ENCODE measurements at regions not wholly inside any gene's neighbourhood (a gene's known extent, or its start where the extent isn't known, plus 50 kb on each side); places are given as distances from the start of the nearest gene placed in this dataset.

DNA sequence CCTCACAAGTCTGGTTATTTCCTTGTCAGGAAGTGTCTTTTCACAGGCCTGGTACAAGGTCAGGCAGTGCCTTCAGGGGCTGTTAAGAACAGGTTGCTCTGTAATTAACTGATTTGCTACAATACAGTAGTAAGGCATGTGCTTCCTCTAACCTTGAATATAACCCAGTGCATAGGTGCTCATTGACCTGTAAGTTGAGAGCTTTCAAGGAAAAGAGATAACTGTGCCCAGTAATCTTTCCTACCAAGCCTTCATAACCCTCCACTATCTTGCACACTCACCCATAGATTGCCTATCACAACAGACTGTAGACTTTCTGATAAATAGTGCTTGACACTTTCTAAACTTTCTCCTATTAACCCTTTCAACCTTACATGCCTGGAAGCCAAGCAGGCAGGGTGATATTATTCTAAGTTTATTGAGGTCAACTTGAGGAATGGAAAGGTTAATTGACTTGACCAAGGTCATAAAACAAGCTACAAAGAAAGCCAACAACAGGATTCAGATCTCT is 148.1 kb downstream of the PPARGC1A start:
- no peak for DNase-seq

GRCh38 chr4:23737571-23737970 is 152.3 kb downstream of the PPARGC1A start:
- DNase-seq = no peak

GRCh38 chr4:23736466-23736865 is 153.4 kb downstream of the PPARGC1A start:
- no peak for DNase-seq

DNA sequence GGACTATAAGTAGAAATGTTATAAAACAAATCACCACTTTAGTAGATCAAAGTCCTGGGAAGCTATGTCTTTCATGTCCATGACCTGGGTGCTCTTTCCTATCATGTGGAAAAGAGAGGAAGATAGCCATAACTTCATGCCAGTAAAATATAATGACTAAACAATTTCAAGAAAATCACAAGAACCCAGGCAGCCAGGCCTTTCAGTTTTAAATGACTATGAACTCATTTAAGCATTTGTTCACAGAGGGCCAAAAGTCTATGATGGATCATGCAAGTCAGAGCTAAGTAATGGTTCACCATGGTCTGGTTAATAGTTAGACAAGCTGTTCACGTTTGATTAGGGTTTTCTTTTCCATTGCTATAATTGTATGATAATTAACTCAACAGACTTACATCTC is 155.8 kb downstream of the PPARGC1A start:
- no peak for DNase-seq

DNA sequence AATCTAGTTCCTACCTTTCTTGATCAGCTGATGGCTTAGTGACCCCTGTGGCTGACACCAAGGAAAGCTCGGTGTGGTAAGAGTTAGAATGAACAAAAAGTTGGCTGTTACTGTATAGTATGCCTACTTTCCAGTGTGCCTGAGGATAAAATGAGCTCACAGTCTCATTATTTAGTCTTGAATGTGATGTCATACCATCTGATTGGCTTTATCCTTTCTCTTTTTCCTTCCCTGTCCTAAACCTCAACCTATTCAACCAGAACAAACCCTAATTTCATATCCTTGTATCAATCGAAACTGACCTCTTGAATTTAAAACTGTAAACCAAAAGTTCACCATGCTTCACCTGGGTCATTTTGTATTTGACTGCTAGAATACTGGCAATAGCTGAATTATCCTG is 156.4 kb downstream of the PPARGC1A start:
- DNase-seq = no peak

DNA sequence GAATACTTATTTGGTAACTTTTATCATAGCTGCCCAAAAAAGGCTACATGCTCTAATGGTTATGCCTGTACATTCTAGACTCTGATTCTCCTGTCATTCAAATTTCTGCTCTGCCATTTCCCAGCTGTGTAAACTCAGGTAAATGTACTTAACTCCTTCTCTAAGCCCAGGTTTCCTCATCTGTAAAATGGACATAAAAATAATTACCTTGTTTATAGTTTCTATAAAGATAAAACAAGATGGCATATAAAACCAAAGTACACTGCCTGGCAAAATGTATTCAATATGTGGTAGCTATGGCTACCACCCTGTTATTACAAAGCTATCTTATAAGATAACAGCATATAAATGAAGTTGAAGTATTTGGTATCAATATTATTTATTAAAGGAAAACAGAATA is 158.8 kb downstream of the PPARGC1A start:
- no peak for DNase-seq

DNA sequence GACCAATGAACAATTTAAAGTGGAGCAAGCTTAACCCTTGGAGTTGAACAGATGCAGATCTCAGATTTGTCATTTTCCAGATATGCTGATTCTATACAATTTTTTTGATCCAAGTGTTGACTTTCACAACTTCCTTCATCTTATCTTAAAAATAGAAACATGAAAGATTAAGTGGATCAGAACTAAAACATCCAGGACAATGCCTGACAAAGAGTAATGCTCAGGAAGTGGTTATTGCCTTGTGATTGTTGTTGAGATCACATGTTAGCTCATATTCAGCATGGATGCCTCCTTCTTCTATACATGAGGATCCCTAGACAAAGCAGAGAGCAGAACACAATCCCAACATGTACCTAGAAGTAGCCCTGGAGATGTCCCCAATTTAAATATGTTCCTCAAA is 160.9 kb downstream of the PPARGC1A start:
- no peak for DNase-seq

DNA sequence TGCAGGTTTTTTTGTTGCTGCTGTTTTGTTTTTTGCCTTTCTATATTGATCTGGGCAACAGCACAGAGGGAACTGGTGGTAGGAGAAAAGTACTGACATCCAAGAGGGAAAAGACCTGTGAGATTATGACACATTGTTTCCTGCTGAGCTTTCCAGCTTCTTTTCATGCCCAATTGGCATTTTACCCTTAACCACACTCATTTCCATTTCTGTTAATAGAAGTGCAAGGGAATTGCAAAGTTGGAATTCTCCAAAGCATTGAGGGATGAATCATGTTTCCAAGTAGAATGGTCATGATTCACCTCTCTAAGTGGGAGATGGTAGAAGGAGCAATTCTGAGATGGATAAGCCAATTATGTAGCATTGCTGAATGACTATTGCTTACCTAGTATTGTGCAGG is 161.5 kb downstream of the PPARGC1A start:
- DNase-seq = no peak

- DNase-seq = no peak
Observed at GRCh38 chr4:23720556-23720955, 169.3 kb downstream of the PPARGC1A start.

DNA sequence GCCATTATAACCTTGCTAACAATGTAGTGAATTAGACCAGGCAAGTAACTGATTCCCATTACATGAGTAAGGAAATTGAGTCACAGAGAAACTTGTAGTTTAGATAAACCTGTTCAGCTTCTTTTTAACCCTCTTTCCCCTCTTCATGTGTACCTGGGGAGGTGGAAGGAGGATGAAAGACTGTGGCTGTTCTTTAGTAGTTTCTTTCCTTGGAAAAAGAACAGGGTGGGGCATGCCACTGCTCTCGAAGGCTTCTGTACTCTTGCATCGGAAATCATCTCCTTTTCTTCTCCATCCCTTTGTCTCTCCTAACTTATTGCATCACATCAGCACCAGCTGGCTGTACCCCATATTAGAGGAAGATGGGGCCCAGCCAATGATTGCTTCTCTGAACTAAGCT is 171.4 kb downstream of the PPARGC1A start:
- no peak for DNase-seq

DNA sequence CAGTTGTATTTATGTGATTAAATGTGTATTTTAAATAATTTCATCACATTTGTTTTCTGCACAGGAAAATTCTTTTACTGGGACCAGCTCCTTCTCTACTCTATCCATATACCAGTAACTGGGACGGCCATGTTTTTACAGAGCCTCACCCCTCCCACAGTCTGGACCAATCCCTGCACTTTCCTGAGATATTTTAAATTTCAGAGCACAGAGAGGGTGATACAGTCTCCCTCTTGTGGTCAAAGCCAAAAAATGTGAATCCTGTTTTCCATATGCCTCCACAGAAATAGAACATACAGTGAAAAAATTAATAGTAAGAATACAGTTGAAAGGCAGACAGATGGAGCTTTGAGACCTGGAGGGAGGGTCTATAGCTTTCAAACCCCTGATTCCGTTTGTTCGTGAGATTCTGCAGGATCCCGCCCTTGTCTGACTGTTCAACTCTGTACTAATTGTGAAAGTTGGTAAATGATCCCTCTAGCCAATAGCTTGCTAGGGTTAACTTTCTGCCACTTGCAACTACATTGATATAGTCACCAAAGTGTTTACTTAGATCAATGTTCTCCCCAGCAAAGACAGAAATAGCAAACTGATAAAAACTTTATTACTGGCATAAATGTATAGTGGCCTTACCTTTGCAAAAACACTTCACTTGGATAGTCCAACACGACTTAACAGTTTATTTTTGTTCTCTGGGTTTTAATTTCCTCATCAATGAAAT is 172.2 kb downstream of the PPARGC1A start:
- DNase-seq = no peak

DNA sequence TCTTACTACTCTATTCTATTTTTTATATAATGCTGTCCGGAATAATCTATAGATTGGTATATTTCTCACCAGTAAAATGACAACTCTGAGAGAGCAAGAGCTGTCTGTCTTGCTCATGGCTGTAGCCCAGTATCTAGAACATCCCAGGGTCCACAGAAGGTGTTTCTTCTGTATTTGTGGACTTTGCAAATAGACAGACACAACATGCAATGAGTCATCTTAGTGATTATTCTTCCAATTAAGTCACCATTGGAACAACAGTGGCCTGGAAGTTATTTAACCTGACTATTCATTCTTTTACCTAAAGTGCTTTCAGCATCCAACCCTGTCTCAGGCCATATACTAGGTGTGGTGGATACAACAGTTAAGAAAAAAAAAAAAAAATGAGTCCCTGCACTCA is 179.5 kb downstream of the PPARGC1A start:
- DNase-seq = no peak

DNA sequence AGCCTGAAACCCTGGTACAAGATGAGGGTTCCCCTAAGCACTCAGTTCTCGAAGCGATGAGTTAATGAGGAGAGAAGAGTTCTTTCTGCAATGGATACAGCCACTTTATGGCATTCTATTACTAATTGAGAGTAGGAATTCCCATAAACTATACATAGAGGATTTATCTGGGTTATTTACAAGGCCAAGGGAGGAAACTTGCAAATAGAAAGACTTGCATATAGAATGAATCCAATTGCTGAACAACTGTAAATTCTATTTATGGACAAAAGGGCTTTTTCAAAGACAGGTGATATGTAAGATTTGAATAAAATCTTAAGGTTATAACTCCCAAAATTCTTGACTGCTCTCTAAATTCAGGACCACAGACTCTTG is 182.2 kb downstream of the PPARGC1A start:
- DNase-seq = no peak

DNA sequence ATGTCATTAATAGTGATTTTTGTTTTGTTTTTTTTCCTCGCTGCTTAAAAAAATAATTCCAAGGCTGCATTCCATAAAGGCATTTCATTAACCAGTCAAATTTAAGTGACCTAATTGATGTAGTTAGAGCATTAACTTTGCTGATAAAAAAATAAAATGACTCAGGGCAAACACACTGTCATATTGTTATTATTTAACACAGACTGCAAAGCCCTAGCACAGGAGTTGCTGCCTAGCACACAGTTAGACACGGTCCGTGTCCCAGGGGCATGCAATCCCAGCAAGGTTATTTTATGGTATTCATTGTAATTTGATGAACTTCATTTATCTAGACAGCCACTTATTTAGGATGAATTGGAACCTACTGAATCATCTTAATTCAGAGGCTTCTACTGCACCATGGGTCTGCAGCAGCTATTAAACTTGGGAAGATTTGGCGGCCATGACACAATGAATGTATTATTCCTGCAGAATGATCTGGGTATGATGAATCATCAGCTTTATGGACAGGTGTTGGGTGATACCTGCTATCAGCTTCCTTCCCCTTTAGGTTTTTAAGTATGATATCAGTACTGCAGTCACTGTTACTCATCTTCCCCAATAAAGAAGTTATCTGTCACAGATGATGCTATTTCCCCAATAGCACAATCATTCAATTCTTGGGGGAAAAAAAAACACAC is 182.7 kb downstream of the PPARGC1A start:
- no peak for DNase-seq

- DNase-seq = no peak
Observed at GRCh38 chr4:23700197-23700596, 189.7 kb downstream of the PPARGC1A start.

DNA sequence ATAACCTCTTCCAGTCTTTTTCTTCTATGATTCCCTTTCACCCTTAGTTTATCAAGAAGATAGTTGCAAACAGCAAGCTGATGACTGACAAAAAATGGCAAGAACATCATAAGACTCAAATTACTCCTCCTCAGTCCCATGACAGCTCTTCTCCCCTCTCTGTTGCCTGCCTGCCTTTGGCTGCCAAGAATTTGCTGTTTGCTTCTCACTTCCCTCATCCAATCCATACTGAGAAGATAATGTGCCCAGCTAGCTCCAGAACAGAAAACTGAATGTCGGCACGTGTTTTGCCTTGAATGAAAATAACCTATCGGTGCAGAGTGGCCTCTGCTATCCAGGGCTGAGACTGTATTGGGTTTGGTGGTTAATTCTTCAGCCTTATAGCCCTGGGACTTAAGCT is 192.1 kb downstream of the PPARGC1A start:
- DNase-seq = no peak

- no peak for DNase-seq
Observed at GRCh38 chr4:23697001-23697528, 192.8 kb downstream of the PPARGC1A start.

- no peak for DNase-seq
Observed at GRCh38 chr4:23686169-23686897, 203.5 kb downstream of the PPARGC1A start.

- DNase-seq = no peak
Observed at GRCh38 chr4:23685471-23685870, 204.4 kb downstream of the PPARGC1A start.

GRCh38 chr4:23680671-23681518 is 209.0 kb downstream of the PPARGC1A start:
- DNase-seq = no peak

- DNase-seq = no peak
Observed at GRCh38 chr4:23674694-23675093, 215.2 kb downstream of the PPARGC1A start.

DNA sequence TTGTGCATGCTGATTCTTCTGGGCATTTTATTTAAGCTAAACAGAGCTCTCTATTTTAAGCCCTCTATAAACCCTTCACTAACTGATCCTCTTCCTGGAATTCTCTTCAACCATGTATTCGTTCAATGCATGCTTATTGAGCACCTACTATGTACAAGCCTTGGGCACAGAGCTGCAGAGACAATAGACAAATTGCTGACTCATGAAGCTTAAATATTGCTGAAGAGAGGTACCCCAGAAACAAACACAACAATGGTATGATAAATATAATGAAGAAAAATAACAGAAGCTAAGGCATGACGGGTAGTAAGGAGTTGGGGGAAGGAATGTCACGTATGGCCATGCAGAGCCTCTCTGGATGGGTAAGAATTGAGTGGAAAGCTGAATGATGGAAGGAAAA is 222.2 kb downstream of the PPARGC1A start:
- DNase-seq = no peak

GRCh38 chr4:23660865-23661264 is 229.0 kb downstream of the PPARGC1A start:
- DNase-seq = no peak

Data from DMS79 treated with DMSO at 0.1 percent for 48 hours (cell line).